ENCODE measurements at regions not wholly inside any gene's neighbourhood (a gene's known extent, or its start where the extent isn't known, plus 50 kb on each side); places are given as distances from the start of the nearest gene placed in this dataset.

DNA sequence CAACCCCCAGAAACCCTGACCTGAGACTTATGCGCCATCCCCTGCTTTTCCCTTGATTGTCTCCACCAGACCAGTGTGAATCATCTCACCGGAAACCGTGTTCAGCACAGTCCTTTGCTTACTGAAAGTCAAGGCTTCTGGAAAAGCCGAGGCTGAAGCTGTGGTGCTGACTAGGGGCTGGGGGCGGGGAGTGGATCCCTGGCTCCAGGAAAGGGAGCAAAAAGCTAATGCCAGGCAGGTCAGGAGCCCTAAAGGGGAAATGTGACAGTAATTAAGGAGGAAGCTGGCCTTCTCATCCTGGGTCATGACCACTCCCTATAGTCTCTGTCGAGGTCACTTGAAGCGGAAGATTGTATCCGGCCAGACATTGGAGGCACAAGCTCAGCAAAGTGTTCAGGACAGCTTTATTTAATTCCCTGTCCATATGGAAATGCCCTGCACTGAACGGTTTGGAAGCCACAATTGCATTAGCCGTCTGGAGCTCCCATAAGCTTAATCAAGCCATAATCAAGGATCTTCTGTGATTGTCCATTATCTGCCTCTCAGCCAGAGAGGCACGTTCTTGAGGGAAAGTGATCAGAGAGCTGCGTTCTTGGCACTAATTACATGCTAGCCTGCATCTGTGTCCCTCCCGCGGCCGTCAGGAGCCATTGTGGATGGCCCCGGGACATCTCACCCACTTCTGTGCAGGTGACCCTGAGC lies 403.6 kb downstream of the RRAGC start:
- H3K4me3 ChIP-seq (ENCODE audit: low read depth, low read length) = no peak overlapping the region
- TF ChIP-seq, protein P1, sequence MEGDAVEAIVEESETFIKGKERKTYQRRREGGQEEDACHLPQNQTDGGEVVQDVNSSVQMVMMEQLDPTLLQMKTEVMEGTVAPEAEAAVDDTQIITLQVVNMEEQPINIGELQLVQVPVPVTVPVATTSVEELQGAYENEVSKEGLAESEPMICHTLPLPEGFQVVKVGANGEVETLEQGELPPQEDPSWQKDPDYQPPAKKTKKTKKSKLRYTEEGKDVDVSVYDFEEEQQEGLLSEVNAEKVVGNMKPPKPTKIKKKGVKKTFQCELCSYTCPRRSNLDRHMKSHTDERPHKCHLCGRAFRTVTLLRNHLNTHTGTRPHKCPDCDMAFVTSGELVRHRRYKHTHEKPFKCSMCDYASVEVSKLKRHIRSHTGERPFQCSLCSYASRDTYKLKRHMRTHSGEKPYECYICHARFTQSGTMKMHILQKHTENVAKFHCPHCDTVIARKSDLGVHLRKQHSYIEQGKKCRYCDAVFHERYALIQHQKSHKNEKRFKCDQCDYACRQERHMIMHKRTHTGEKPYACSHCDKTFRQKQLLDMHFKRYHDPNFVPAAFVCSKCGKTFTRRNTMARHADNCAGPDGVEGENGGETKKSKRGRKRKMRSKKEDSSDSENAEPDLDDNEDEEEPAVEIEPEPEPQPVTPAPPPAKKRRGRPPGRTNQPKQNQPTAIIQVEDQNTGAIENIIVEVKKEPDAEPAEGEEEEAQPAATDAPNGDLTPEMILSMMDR (IDR thresholded peaks at IDR 0.05; ENCODE audit: control insufficient read depth, extremely low read depth, insufficient read depth) = no peak
- DNase-seq (ENCODE audit: low read depth) = no peak

DNA sequence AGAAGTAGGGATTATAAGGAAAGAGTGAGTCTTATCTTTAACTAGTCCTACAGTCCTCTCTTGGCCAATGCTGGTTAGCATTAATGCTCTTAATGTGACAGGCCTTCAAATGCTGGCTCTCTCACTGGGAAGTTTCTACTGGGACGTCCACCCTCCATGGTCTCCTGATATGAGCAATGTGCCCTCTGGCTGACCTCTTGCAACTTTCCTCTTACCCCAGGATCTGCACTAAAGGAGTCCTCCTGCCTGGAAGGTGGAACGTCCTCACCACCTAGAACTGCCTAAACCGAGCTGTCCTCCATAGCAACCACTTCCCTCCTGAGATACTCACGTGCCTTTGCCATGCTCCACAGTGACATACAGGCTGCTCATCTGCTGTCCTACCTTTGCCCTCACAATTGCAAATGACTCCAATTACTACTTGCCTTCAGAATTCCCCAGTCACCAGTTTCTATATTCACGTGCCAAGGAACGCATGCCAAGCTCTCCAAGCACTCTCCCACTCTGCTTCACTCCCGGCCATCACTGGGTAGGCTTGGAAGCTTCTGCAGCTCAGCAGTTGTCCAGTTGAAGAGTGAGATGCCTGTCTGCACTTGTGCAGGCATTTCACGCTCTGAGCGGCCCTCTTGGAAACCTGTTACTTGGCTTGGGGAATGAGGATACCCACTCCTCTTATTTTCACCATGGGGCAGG lies 404.7 kb downstream of the RRAGC start:
- H3K4me3 ChIP-seq (ENCODE audit: low read depth, low read length) = no peak overlapping the region
- TF ChIP-seq, protein P1 (IDR thresholded peaks at IDR 0.05; ENCODE audit: control insufficient read depth, extremely low read depth, insufficient read depth) = no peak
- no peak for DNase-seq (ENCODE audit: low read depth)

DNA sequence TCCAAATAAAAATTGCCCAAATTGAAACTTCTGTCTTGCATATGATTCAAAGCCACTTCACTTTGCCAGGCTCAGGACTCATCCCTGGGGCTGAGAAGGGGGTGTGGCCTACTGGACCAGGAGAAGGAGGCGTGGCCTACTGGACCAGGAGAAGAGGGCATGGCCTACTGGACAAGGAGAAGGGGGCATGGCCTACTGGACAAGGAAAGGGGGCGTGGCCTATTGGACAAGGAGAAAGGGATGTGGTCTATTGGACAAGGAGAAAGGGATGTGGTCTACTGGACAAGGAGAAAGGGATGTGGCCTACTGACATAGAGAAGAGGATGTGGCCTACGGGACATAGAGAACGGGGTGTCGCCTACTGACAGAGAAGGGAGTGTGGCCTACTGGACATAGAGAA lies 405.3 kb downstream of the RRAGC start:
- no peak for DNase-seq (ENCODE audit: low read depth)
- H3K4me3 ChIP-seq (ENCODE audit: low read depth, low read length) = no peak overlapping the region
- TF ChIP-seq, protein P1 (IDR thresholded peaks at IDR 0.05; ENCODE audit: control insufficient read depth, extremely low read depth, insufficient read depth) = no peak

DNA sequence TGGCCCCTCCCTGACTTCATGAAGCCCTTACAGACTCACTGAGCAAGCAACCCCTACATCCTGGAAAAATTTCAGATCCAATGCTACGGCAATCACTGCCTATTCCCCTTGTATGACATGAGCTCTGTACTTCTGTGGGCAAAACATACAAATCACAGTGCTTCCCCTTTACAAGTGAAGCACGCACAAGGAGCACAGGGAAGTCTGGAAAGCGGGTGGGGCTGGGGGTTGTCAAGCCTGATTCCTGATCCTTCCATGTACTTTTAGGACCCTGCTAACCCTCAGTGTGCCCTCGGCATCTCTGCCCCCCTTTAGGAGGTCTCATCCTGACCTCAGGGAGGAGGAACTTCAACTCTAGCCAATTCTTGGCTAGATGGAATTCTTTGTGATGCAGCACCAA lies 405.7 kb upstream of the POU3F1 start:
- TF ChIP-seq, protein P1 (IDR thresholded peaks at IDR 0.05; ENCODE audit: control insufficient read depth, extremely low read depth, insufficient read depth) = no peak
- DNase-seq (ENCODE audit: low read depth) = no peak
- H3K4me3 ChIP-seq (ENCODE audit: low read depth, low read length) = no peak overlapping the region

DNA sequence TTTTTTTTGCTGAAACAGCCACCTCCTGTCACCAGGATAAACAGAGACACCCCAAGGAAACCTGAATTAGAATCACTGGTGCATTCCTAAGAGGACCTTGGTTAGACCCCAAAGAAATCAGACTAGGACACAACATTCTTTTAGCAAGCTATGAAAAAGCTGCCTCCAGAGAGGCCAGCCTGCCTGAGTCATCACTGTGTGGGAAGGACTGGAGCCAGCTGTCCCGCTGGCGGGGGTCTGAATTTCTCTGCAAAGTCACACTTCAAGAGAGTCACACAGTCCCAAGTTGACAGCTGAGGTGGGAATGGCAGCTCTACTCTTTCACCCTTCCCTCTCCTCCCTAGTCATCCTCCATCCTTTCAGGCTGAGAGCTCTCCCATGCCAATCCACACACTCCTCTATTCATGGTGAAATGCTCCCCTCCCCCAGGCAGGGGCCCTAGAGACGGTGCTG lies 405.0 kb upstream of the POU3F1 start:
- H3K4me3 ChIP-seq (ENCODE audit: low read depth, low read length) = no peak overlapping the region
- TF ChIP-seq, protein P1 (IDR thresholded peaks at IDR 0.05; ENCODE audit: control insufficient read depth, extremely low read depth, insufficient read depth) = no peak
- no peak for DNase-seq (ENCODE audit: low read depth)

DNA sequence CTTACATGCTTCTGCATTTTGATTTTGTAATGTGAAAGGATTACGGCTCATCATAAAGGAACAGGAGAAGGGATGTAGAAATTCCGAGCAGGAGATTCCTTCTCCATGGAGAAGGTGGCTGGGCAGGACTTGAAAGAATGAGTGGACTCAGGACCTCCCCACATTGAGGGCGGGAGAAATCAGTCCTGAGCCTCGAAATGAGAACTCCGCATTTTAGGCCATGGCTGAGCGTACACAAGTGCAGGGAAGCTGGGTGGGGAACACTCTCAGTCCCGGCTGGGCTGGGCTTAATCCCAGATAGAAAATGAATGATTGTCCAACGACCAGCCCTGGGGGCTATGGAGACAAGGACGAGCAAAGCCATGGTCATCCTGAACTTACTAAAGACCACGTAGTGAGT lies 402.3 kb upstream of the POU3F1 start:
- TF ChIP-seq, protein P1 (IDR thresholded peaks at IDR 0.05; ENCODE audit: control insufficient read depth, extremely low read depth, insufficient read depth) = no peak
- H3K4me3 ChIP-seq (ENCODE audit: low read depth, low read length) = no peak overlapping the region

More for the DNA sequence above, 402.3 kb upstream of the POU3F1 start:
- no peak for DNase-seq (ENCODE audit: low read depth)
